ENCODE measurements at regions not wholly inside any gene's neighbourhood (a gene's known extent, or its start where the extent isn't known, plus 50 kb on each side); places are given as distances from the start of the nearest gene placed in this dataset.

DNA sequence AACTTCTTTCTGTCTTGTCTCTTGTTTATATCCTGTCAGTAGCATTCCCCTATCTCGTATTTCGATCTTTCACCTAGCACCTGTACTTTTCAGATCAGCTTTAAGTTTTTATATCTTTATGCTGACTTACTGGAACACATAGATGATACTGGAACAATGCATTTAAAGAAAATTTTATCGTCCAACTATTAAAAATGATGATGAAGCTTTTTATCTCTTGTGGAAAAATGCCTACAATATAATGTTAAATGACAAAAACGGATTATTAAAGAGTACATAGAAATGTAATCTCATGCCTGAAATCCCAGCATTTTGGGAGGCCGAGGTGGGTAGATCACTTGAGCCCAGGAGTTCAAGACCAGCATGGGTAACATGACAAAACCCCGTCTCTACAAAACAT is 139.5 kb downstream of the ZPLD1 start:
- TF ChIP-seq FOXK2 (IDR thresholded peaks at IDR 0.05) (no peak), ELF4 (IDR thresholded peaks at IDR 0.05) (no peak), HDGF (IDR thresholded peaks at IDR 0.05; ENCODE audit: borderline replicate concordance) (no peak), BHLHE40 (IDR thresholded peaks at IDR 0.05; ENCODE audit: borderline replicate concordance) (no peak)

Data from HEK293T (cell line).